HEK293 (cell line): ENCODE measurements at regions not wholly inside any gene's neighbourhood (a gene's known extent, or its start where the extent isn't known, plus 50 kb on each side); places are given as distances from the start of the nearest gene placed in this dataset.

ENCODE experiments used
- CTCF ChIA-PET: fragments of 350-600 bp; formaldehyde crosslinking; extraction: SDS; loops from one replicate; lab custom pipeline; 2021; ENCODE audit warnings: antibody characterized with exemption; lab: Yijun Ruan, JAX
- POLR2A ChIA-PET: fragments of 300-600 bp; formaldehyde crosslinking; extraction: SDS; loops from one replicate; lab custom pipeline; 2020; ENCODE audit warnings: antibody characterized with exemption, inconsistent platforms; lab: Yijun Ruan, JAX
- H3K27ac ChIP-seq: fragments of 200-500 bp; sonication (Bioruptor generic); 2 replicates; pipeline ENCODE4 v1.5.1; 2014; ENCODE audit warnings: low read depth, low read length, control low read depth, inconsistent platforms; ENCODE audit errors: extremely low read depth
- H3K36me3 ChIP-seq, 2 experiments: fragments of 200-500 bp in 1 of 2; sonication (Bioruptor generic) in 1 of 2; 1 replicate in 1 of 2; 2 replicates in 1 of 2; pipeline ENCODE4 v1.5.1; 2014 to 2017; ENCODE audit warnings: inconsistent platforms in 2 of 2, low read length in 2 of 2; ENCODE audit not compliant: control insufficient read depth in 2 of 2, insufficient read depth in 1 of 2
- H3K4me1 ChIP-seq: fragments of 200-500 bp; sonication (Bioruptor generic); 2 replicates; pipeline ENCODE4 v1.5.1; 2014; ENCODE audit warnings: mild to moderate bottlenecking, low read length, inconsistent platforms; ENCODE audit not compliant: control insufficient read depth, insufficient read depth
- H3K4me3 ChIP-seq: 2 replicates; pipeline ENCODE4 v1.5.1; 2011; ENCODE audit warnings: low read depth, mild to moderate bottlenecking, control low read depth, low read length, moderate library complexity
- H3K9me3 ChIP-seq: fragments of 200-500 bp; sonication (Bioruptor generic); 2 replicates; pipeline ENCODE4 v1.5.1; 2014; ENCODE audit warnings: low read depth, low read length, inconsistent platforms; ENCODE audit not compliant: control insufficient read depth, insufficient read depth
- BCL11B ChIP-seq: fragments of 450-650 bp; formaldehyde crosslinking; IDR thresholded peaks from 2 replicates; pipeline ENCODE4 v1.5.1; 2016; ENCODE audit warnings: low read depth, missing biosample characterization, missing genetic modification characterization
- PRDM6 ChIP-seq: fragments of 450-650 bp; formaldehyde crosslinking; IDR thresholded peaks from 2 replicates; pipeline ENCODE4 v1.5.1; 2017; ENCODE audit warnings: missing biosample characterization, missing genetic modification characterization
- SP2 ChIP-seq: fragments of 450-650 bp; formaldehyde crosslinking; IDR thresholded peaks from 2 replicates; pipeline ENCODE4 v1.5.1; 2016; ENCODE audit warnings: missing biosample characterization, missing genetic modification characterization
- ZBTB21 ChIP-seq: fragments of 450-650 bp; formaldehyde crosslinking; IDR thresholded peaks from 2 replicates; pipeline ENCODE4 v1.5.1; 2017; ENCODE audit warnings: missing biosample characterization, missing genetic modification characterization
- ZNF146 ChIP-seq: fragments of 450-650 bp; formaldehyde crosslinking; IDR thresholded peaks from 2 replicates; pipeline ENCODE4 v1.5.1; 2016; ENCODE audit warnings: missing biosample characterization, missing genetic modification characterization
- ZNF169 ChIP-seq: fragments of 450-650 bp; formaldehyde crosslinking; IDR thresholded peaks from 2 replicates; pipeline ENCODE4 v1.5.1; 2016; ENCODE audit warnings: missing biosample characterization, missing genetic modification characterization
- ZNF324 ChIP-seq: fragments of 450-650 bp; formaldehyde crosslinking; IDR thresholded peaks from 2 replicates; pipeline ENCODE4 v1.5.1; 2016; ENCODE audit warnings: missing biosample characterization, missing genetic modification characterization
- ZNF354C ChIP-seq: fragments of 450-650 bp; formaldehyde crosslinking; IDR thresholded peaks from 2 replicates; pipeline ENCODE4 v1.5.1; 2016; ENCODE audit warnings: missing biosample characterization, missing genetic modification characterization, low read depth, borderline replicate concordance
- ZNF362 ChIP-seq: fragments of 450-650 bp; formaldehyde crosslinking; IDR thresholded peaks from 2 replicates; pipeline ENCODE4 v1.5.1; 2016; ENCODE audit warnings: missing biosample characterization, missing genetic modification characterization
- ZNF394 ChIP-seq: fragments of 450-650 bp; formaldehyde crosslinking; IDR thresholded peaks from 2 replicates; pipeline ENCODE4 v1.5.1; 2016; ENCODE audit warnings: missing biosample characterization, missing genetic modification characterization, mild to moderate bottlenecking, moderate library complexity, borderline replicate concordance
- ZNF624 ChIP-seq: fragments of 450-650 bp; formaldehyde crosslinking; IDR thresholded peaks from 2 replicates; pipeline ENCODE4 v1.5.1; 2017; ENCODE audit warnings: missing biosample characterization, missing genetic modification characterization
- ZNF660 ChIP-seq: fragments of 450-650 bp; IDR thresholded peaks from 2 replicates; pipeline ENCODE4 v1.5.1; 2018; ENCODE audit warnings: missing biosample characterization, mild to moderate bottlenecking, missing genetic modification characterization
- ZNF670 ChIP-seq: fragments of 450-650 bp; formaldehyde crosslinking; IDR thresholded peaks from 2 replicates; pipeline ENCODE4 v1.5.1; 2016; ENCODE audit warnings: missing biosample characterization, missing genetic modification characterization, low read depth
- ZNF692 ChIP-seq: fragments of 450-650 bp; formaldehyde crosslinking; IDR thresholded peaks from 2 replicates; pipeline ENCODE4 v1.5.1; 2016; ENCODE audit warnings: missing biosample characterization, missing genetic modification characterization
- ZSCAN16 ChIP-seq: fragments of 450-650 bp; formaldehyde crosslinking; IDR thresholded peaks from 2 replicates; pipeline ENCODE4 v1.5.1; 2016; ENCODE audit warnings: missing biosample characterization, missing genetic modification characterization
- TF ChIP-seq, protein P1 (sequence below): fragments of 450-650 bp; formaldehyde crosslinking; IDR thresholded peaks from 2 replicates; pipeline ENCODE4 v1.5.1; 2016; ENCODE audit warnings: missing biosample characterization, missing genetic modification characterization

DNA sequence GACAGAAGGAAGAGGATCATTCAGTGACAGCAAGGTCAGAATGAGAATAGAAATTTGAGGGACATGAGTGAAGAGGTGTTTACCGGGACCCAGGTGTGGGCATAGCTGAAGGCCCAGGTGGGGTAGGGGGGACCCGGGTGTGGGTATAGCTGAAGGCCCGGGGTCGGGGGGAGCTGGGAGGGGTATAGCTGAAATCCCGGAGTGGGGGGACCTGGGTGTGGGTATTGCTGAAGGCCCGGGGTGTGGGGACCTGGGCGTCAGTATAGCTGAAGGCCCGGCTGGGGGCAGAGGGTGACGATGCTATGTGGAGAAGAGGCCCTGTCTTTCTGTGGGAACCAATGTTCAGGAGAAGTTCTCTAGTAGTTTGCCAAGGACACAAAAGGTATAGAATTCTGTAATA, 183.0 kb upstream of the PITRM1 start:
- Histone ChIP-seq H3K27ac (no peak overlapping the region), H3K4me3 (no peak overlapping the region), H3K4me1 (no peaks in the 10 kb centered on the region), H3K36me3 (no peaks in the 10 kb centered on the region), H3K9me3 (no peaks in the 10 kb centered on the region; the same call in none of the 2 replicates)
- POLR2A ChIA-PET, result interaction anchor here (0.6 kb wide), 1 partner anchor 113 kb away, joined by 3 read pairs; no protein-coding TSS in a partner anchor
- no peak for TF ChIP-seq ZNF362 (tag by site-specific recombination)
- no peak for TF ChIP-seq ZNF692 (tag by site-specific recombination)
- TF ChIP-seq, protein P1, sequence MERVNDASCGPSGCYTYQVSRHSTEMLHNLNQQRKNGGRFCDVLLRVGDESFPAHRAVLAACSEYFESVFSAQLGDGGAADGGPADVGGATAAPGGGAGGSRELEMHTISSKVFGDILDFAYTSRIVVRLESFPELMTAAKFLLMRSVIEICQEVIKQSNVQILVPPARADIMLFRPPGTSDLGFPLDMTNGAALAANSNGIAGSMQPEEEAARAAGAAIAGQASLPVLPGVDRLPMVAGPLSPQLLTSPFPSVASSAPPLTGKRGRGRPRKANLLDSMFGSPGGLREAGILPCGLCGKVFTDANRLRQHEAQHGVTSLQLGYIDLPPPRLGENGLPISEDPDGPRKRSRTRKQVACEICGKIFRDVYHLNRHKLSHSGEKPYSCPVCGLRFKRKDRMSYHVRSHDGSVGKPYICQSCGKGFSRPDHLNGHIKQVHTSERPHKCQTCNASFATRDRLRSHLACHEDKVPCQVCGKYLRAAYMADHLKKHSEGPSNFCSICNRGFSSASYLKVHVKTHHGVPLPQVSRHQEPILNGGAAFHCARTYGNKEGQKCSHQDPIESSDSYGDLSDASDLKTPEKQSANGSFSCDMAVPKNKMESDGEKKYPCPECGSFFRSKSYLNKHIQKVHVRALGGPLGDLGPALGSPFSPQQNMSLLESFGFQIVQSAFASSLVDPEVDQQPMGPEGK (tag by site-specific recombination), result no peak
- TF ChIP-seq ZNF354C, result no peak
- CTCF ChIA-PET, result no interaction called here

- Histone ChIP-seq H3K4me1 (no peaks in the 10 kb centered on the region), H3K36me3 (no peaks in the 10 kb centered on the region), H3K4me3 (no peak overlapping the region), H3K9me3 (no peaks in the 10 kb centered on the region; the same call in 1 of the 2 replicates), H3K27ac (no peak overlapping the region)
- TF ChIP-seq, protein P1 (tag by site-specific recombination), result no peak
- TF ChIP-seq ZNF394 (tag by site-specific recombination), result no peak
- no peak for TF ChIP-seq ZNF624 (tag by site-specific recombination)
- no peak for TF ChIP-seq ZNF670 (tag by site-specific recombination)
- TF ChIP-seq ZBTB21 (tag by site-specific recombination), result no peak
- no peak for TF ChIP-seq SP2 (tag by site-specific recombination)
- no peak for TF ChIP-seq BCL11B
- no peak for TF ChIP-seq ZNF660 (tag by site-specific recombination)
- no peak for TF ChIP-seq ZNF324 (tag by site-specific recombination)
- TF ChIP-seq ZNF146, result no peak
- TF ChIP-seq ZNF169 (tag by site-specific recombination), result no peak
- TF ChIP-seq PRDM6 (tag by site-specific recombination), result no peak
- no peak for TF ChIP-seq ZSCAN16 (tag by site-specific recombination)
- ChIA-PET POLR2A (no interaction called here), CTCF (no interaction called here)
Observed at GRCh38 chr10:3354174-3354900, 181.8 kb upstream of the PITRM1 start.
